ENCODE measurements at regions not wholly inside any gene's neighbourhood (a gene's known extent, or its start where the extent isn't known, plus 50 kb on each side); places are given as distances from the start of the nearest gene placed in this dataset.

DNA sequence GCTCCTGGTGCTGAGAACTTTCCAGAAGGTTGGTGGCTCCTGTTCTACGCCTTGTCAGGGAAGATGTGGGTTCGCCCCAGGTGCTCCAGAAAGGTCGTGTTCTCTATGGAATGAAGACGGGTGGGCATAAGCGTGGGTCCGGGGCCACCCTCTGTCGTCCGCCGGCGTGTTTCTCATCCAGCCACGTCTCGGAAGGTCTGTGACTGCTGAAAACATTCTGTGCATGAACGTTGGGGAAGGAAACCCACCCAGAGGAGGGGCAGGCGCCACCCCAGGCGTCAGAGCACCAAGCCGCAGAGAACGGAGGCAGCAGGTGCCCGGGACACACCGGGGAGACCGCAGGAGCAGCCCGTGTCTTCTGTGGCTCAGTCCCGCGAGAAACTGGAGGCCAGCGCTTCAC, 118.2 kb downstream of the RTP5 start:
- 88% methylated on average over 24 of the region's 24 CpGs for WGBS
- no peaks in the 10 kb centered on the region for H3K36me3 ChIP-seq (ENCODE audit: insufficient read depth)
- H3K4me1 ChIP-seq (ENCODE audit: insufficient read depth) = no peaks in the 10 kb centered on the region
- no peak overlapping the region for H3K27ac ChIP-seq (ENCODE audit: low read depth)
- H3K4me3 ChIP-seq (ENCODE audit: low read depth, low read length) = no peak overlapping the region
- DNase-seq (ENCODE audit: extremely low spot score) = no peak

DNA sequence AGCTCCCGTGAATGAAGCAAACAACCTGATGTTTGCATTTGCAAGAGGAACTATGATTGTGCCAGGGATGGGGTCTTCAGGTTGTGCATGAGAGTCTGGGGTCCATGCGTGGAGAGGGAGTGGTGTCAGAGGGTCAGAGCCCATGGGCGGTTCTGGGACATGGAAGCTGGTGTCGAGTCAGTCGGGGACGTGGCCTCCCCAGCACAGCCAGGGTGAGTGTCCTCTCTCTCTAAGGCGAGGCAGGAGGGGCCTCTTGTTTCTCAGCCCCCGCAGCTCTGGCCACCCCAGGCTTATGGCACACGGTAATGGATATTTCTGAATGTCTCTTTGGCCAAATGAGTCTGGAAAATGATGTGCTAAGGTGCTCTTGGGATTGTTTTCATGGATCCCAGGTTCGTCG, 118.6 kb downstream of the RTP5 start:
- 87% methylated on average over 11 of the region's 11 CpGs for WGBS
- Histone ChIP-seq H3K4me1 (ENCODE audit: insufficient read depth) (no peaks in the 10 kb centered on the region), H3K36me3 (ENCODE audit: insufficient read depth) (no peaks in the 10 kb centered on the region), H3K27ac (ENCODE audit: low read depth) (no peak overlapping the region), H3K4me3 (ENCODE audit: low read depth, low read length) (no peak overlapping the region)
- DNase-seq (ENCODE audit: extremely low spot score) = no peak

DNA sequence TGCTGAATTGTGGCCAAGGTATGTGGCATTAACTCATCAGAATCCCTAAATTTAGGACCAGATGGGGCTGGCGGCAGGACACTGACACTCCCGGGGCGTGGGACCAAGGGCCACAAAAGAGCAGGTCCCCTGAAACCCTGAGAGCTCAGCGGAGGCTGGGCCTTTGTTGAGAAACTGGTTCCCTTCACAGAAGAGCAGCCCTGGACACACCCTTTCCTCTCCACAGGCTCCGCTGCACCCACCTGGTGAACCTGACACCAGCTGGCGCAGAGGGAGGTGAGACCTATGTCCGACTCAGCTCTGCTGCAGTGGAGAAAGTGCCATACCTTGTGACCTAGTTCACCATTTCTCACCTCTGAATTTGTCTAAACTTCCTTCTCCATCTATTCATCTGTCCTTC, 119.5 kb downstream of the RTP5 start:
- H3K36me3 ChIP-seq (ENCODE audit: insufficient read depth) = no peaks in the 10 kb centered on the region
- WGBS = 97% methylated on average over 7 of the region's 7 CpGs
- H3K4me1 ChIP-seq (ENCODE audit: insufficient read depth) = no peaks in the 10 kb centered on the region
- H3K4me3 ChIP-seq (ENCODE audit: low read depth, low read length) = no peak overlapping the region
- DNase-seq (ENCODE audit: extremely low spot score) = no peak
- no peak overlapping the region for H3K27ac ChIP-seq (ENCODE audit: low read depth)

DNA sequence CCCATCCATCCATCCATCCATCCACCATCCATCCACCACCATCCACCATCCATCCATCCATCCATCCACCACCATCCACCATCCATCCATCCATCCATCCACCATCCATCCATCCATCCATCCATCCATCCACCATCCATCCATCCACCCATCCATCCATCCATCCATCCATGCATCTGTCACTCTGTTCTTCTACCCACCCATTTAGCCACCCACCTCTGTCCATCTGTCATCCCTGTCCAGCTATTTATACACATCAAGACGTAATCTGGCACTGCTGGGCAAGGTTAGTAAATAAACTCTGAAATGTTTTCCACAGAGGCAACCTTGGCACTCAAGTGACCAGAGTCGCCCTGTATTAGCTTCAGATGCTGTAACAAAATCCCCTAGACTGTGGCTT, 120.9 kb downstream of the RTP5 start:
- H3K4me3 ChIP-seq (ENCODE audit: low read depth, low read length) = no peak overlapping the region
- DNase-seq (ENCODE audit: extremely low spot score) = no peak

DNA sequence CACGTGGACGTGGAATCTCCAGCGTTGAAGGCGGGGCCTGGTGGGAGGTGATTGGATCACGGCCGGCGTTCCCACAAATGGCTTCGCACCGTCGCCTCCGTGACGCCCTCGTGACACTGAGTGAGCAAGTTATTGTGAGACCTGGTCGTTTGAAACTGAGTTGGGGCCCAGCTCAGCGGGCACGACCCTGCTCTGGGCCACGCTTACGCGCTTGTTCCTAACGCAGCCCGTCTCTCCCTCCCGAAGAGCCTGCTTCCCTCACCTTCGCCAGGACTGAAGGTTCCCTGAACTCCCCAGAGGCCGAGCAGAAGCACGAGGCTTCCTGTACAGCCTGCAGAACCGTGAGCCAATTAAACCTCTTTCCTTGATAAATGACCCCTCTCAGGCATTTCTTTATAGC, 121.8 kb downstream of the RTP5 start:
- WGBS = 91% methylated on average over 26 of the region's 26 CpGs
- Histone ChIP-seq H3K27ac (ENCODE audit: low read depth) (no peak overlapping the region), H3K4me1 (ENCODE audit: insufficient read depth) (no peaks in the 10 kb centered on the region), H3K4me3 (ENCODE audit: low read depth, low read length) (no peak overlapping the region), H3K36me3 (ENCODE audit: insufficient read depth) (no peaks in the 10 kb centered on the region)
- DNase-seq (ENCODE audit: extremely low spot score) = no peak

More for the DNA sequence above, 120.9 kb downstream of the RTP5 start:
- H3K27ac ChIP-seq (ENCODE audit: low read depth) = no peak overlapping the region
- no peaks in the 10 kb centered on the region for H3K36me3 ChIP-seq (ENCODE audit: insufficient read depth)
- 95% methylated on average over 2 of the region's 2 CpGs for WGBS
- no peaks in the 10 kb centered on the region for H3K4me1 ChIP-seq (ENCODE audit: insufficient read depth)

DNA sequence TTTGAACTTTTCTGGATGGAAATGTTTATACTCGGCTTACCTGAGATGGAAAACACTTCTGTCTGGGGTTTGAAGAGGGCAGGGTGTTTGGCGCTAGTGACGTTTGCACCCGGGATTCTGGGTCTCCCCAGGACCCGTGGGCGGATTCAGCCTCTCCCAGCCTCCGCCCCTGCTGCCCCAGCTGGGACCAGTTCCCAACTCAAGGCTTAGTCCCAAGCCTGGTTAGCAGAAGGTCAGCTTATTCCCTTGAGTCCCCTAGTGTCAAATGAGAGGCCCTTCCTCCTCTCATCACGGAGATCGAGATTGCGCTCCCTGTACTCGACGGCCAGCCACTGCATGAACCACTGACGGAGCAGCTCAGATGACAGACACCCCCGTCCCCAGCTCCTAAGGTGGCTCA, 123.2 kb downstream of the RTP5 start:
- WGBS = 83% methylated on average over 14 of the region's 14 CpGs
- Histone ChIP-seq H3K4me3 (ENCODE audit: low read depth, low read length) (no peak overlapping the region), H3K36me3 (ENCODE audit: insufficient read depth) (no peaks in the 10 kb centered on the region), H3K4me1 (ENCODE audit: insufficient read depth) (no peaks in the 10 kb centered on the region), H3K27ac (ENCODE audit: low read depth) (no peak overlapping the region)
- no peak for DNase-seq (ENCODE audit: extremely low spot score)

DNA sequence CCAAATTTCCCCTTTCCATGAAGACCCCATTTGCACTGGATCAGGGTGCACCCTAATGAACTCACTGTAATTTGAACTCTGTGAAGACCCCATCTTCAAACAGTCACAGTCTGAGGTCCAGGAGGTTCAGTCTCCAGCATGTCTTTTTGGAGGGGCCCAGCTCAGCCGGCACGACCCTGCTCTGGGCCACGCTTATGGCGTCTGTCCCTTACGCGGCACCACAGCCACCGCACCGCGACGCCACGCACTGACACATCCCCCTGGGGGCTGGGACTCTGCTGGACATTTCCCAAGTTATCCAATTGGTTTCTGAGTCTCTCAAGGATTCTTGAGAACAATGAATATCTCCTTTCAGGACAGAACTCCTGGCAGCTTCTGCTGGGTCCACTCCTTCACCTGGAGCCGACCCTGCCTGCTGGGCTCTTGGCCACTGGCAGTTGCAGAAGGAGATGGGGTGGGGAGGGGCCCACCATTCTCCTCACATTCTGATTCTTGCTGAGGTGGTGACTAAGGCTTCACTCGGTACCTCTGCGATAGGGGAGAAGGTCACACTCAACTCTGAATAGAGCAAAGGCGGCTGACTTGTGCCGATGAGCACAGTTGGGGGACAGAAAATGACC, 124.0 kb downstream of the RTP5 start:
- no peak for DNase-seq (ENCODE audit: extremely low spot score)
- WGBS = 96% methylated on average over 16 of the region's 16 CpGs
- Histone ChIP-seq H3K4me3 (ENCODE audit: low read depth, low read length) (no peak overlapping the region), H3K27ac (ENCODE audit: low read depth) (no peak overlapping the region), H3K36me3 (ENCODE audit: insufficient read depth) (no peaks in the 10 kb centered on the region), H3K4me1 (ENCODE audit: insufficient read depth) (no peaks in the 10 kb centered on the region)

DNA sequence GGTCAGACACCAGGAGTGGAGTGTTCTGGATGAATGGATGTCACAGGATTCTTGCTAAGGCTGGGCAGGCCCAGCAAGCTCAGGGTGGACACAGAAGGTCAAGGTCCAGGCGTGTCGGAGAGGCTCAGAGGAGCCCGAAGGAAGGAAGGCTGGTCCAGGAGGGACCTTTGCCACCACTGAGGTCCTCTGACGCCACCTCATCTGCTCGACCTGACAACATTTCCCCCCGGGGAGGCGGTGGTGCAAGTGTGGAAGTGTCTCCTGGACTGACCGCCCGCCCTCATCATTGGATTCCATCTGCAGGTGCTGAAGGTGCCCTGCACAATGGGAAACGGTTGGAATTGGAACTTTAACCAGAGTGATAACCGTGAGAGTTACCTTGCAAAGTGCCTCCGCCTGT, 124.6 kb downstream of the RTP5 start:
- Histone ChIP-seq H3K4me3 (ENCODE audit: low read depth, low read length) (no peak overlapping the region), H3K4me1 (ENCODE audit: insufficient read depth) (no peaks in the 10 kb centered on the region), H3K36me3 (ENCODE audit: insufficient read depth) (no peaks in the 10 kb centered on the region), H3K27ac (ENCODE audit: low read depth) (no peak overlapping the region)
- DNase-seq (ENCODE audit: extremely low spot score) = no peak
- 93% methylated on average over 12 of the region's 12 CpGs for WGBS

DNA sequence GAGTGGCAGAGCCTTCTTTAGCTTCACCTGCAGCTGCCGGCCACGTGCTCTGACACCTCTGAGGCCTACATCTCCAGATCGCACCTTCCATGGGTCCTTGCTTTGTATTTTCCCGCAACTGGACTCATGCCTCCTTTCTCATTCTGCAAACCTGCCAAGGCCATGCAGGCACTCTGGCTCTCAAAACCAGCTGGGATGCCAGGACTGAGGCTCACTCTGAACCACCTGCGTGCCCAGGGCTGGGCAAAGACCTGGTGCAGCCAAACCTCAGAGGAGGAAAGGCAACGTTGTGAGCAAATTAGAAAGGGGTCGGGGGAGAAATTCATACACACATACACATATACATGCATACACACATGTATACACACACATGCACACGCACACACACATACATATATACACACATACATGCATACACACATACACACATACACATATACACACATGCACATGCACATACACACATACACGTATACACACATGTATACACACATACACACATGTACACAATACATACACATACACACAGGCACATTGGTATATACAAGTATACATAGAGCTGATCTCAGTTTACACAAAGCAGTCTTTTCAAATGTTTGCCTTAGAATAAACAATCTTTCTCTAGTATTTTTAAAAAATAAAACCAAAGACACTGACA, 125.2 kb downstream of the RTP5 start:
- DNase-seq (ENCODE audit: extremely low spot score) = no peak
- H3K4me1 ChIP-seq (ENCODE audit: insufficient read depth) = no peaks in the 10 kb centered on the region
- H3K27ac ChIP-seq (ENCODE audit: low read depth) = no peak overlapping the region
- H3K36me3 ChIP-seq (ENCODE audit: insufficient read depth) = no peaks in the 10 kb centered on the region
- no peak overlapping the region for H3K4me3 ChIP-seq (ENCODE audit: low read depth, low read length)
- 83% methylated on average over 9 of the region's 9 CpGs for WGBS

DNA sequence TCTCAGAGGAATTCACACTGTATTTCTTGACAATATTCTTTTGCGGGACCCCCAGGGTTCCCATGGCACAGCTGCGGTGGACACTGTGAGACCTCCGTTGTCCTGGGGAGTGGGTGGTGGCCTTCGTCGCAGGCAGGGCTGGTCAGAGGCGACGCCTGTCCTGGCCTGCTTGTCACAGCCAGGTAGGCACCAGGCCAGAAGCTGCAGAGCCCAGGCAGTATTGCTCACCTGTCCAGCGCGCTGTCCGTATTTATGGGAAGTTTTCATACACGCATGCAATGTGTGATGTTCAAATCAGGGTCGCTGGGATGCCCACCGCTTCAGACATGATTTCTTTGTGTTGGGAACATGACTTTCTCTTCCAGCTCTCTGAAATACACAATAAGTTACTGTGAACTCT, 126.6 kb downstream of the RTP5 start:
- H3K4me3 ChIP-seq (ENCODE audit: low read depth, low read length) = no peak overlapping the region
- no peaks in the 10 kb centered on the region for H3K36me3 ChIP-seq (ENCODE audit: insufficient read depth)
- DNase-seq (ENCODE audit: extremely low spot score) = no peak
- H3K27ac ChIP-seq (ENCODE audit: low read depth) = no peak overlapping the region
- no peaks in the 10 kb centered on the region for H3K4me1 ChIP-seq (ENCODE audit: insufficient read depth)
- WGBS = 93% methylated on average over 13 of the region's 13 CpGs

DNA sequence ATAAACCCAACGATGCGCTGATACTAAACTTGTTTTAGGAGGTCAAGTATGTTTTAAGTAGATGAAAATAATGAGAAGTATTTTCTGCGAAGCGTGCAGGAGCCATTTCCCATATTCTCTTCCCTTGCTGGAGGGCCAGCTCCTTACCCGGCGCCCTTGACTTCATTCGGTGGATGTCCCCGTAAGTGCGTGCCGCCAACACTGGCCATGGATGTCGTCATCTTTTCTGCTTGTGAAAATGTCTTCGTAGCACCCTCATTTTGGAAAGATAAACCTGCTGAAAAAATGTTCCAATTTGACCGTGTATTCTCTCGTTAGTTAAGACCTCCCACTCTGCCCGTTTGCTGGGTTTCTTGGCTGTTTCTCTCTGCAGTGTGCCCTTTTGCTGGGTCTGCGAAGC, 127.5 kb downstream of the RTP5 start:
- 91% methylated on average over 16 of the region's 16 CpGs for WGBS
- Histone ChIP-seq H3K27ac (ENCODE audit: low read depth) (no peak overlapping the region), H3K4me1 (ENCODE audit: insufficient read depth) (no peaks in the 10 kb centered on the region), H3K4me3 (ENCODE audit: low read depth, low read length) (no peak overlapping the region), H3K36me3 (ENCODE audit: insufficient read depth) (no peaks in the 10 kb centered on the region)
- no peak for DNase-seq (ENCODE audit: extremely low spot score)

DNA sequence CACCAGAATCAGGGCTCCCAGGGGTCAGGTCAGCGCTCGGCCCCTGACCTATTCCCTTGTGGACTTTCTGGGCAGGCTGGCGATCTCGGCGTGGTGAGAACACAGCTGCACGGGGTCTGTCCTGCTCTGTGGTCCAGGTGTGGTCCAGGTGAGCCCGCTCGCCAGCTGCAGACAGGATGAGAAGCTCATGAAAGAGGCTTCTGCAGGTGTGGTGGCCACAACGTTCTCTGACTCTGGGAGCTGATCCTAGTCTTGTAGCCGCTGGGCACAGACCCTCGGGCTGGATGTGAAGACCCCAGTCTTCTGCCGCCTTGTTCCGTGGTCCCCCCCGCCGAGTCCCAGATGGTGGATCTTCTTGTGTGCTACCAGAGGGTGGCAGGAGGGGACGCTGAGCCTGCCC, 129.7 kb downstream of the RTP5 start:
- Histone ChIP-seq H3K4me3 (ENCODE audit: low read depth, low read length) (no peak overlapping the region), H3K27ac (ENCODE audit: low read depth) (no peak overlapping the region), H3K4me1 (ENCODE audit: insufficient read depth) (no peaks in the 10 kb centered on the region), H3K36me3 (ENCODE audit: insufficient read depth) (no peaks in the 10 kb centered on the region)
- DNase-seq (ENCODE audit: extremely low spot score) = no peak
- WGBS = 81% methylated on average over 16 of the region's 16 CpGs

DNA sequence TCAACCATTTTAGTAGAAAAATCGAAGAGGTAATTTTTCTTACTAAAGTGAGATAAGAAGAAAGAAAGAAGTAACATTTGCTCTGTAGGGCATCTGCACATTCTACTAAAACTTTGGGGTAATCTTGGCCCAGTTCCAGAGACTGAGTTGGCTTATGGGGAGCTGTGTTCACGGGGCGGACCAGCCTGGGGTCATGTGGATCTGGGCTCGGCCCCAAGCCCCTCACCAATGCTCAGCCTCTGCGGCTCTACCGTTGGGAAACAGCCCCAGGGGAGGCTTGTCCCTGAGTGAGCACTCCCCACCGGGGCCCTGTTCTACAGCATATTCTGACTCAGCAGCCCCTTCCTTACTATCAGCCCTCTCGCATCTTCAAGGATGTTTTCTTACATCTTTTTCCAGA, 132.3 kb downstream of the RTP5 start:
- H3K27ac ChIP-seq (ENCODE audit: low read depth) = no peak overlapping the region
- H3K4me3 ChIP-seq (ENCODE audit: low read depth, low read length) = no peak overlapping the region
- H3K4me1 ChIP-seq (ENCODE audit: insufficient read depth) = no peaks in the 10 kb centered on the region
- no peaks in the 10 kb centered on the region for H3K36me3 ChIP-seq (ENCODE audit: insufficient read depth)
- 85% methylated on average over 8 of the region's 8 CpGs for WGBS
- no peak for DNase-seq (ENCODE audit: extremely low spot score)

DNA sequence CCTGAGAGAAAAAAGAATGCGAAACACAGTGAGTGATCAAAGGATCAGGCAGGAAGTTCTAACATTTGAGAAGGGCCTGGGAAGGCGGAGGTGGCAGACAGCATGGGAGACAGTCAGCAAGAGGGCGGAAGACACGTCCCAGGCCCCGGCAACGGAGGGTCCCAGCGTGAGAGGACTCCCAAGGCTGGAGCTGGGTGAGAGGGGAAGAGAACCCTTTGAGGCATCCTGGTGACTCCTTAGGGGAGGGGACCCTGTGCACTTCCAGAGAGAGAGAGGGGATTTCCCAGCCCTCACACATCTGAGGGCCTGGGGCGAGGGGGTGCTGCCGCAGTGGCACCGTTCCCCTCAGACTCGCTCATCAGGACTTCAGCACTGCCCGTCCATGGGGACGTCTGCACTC, 133.4 kb downstream of the RTP5 start:
- Histone ChIP-seq H3K36me3 (ENCODE audit: insufficient read depth) (no peaks in the 10 kb centered on the region), H3K27ac (ENCODE audit: low read depth) (no peak overlapping the region), H3K4me1 (ENCODE audit: insufficient read depth) (no peaks in the 10 kb centered on the region), H3K4me3 (ENCODE audit: low read depth, low read length) (no peak overlapping the region)
- no peak for DNase-seq (ENCODE audit: extremely low spot score)
- 72% methylated on average over 13 of the region's 13 CpGs for WGBS
